SK-N-SH (cell line): ENCODE measurements at regions not wholly inside any gene's neighbourhood (a gene's known extent, or its start where the extent isn't known, plus 50 kb on each side); places are given as distances from the start of the nearest gene placed in this dataset.

Experiments
- CTCF ChIA-PET: fragments of 300-600, 350-600 bp; formaldehyde crosslinking; extraction: SDS; loops from one replicate; lab custom pipeline; 2021; lab: Yijun Ruan, JAX
- POLR2A ChIA-PET: fragments of 350-600 bp; sonication (Branson Sonifier 250); formaldehyde crosslinking; extraction: SDS; loops from one replicate; lab custom pipeline; 2020; ENCODE audit warnings: antibody characterized with exemption, inconsistent platforms; lab: Yijun Ruan, JAX
- DNase-seq: peaks from one replicate; pipeline ENCODE4 v3.0.0; 2012
- H2AFZ ChIP-seq: fragments of 200-600 bp; sonication (generic); 2 replicates; pipeline ENCODE4 v1.8.1; 2016; ENCODE audit warnings: antibody characterized with exemption, mild to moderate bottlenecking, low read depth
- H3F3A ChIP-seq: fragments of 200-600 bp; sonication (generic); replicated peaks from 2 replicates; pipeline ENCODE3; 2016; ENCODE audit warnings: antibody characterized with exemption, mild to moderate bottlenecking; ENCODE audit not compliant: insufficient read depth
- H3K27ac ChIP-seq, 2 experiments: fragments of 200-500 bp in 1 of 2; fragments of 200-600 bp in 1 of 2; sonication (Bioruptor generic) in 1 of 2; sonication (generic), shearing (Covaris generic) in 1 of 2; 2 replicates each; pipeline versions ENCODE4 v1.5.1 to v1.6.1; 2014 to 2016; ENCODE audit warnings: low read depth in 2 of 2, inconsistent platforms in 1 of 2, low read length in 1 of 2, mild to moderate bottlenecking in 1 of 2, mixed read lengths in 1 of 2
- H3K27me3 ChIP-seq: fragments of 200-600 bp; sonication (generic), shearing (Covaris generic); 2 replicates; pipeline ENCODE4 v1.6.1; 2016; ENCODE audit warnings: mixed run types; ENCODE audit not compliant: insufficient read depth
- H3K36me3 ChIP-seq, 2 experiments: fragments of 200-500 bp in 1 of 2; fragments of 200-600 bp in 1 of 2; sonication (Bioruptor generic) in 1 of 2; sonication (generic) in 1 of 2; replicated peaks in 1 of 2; 2 replicates each; pipeline versions ENCODE3 to v1.5.1; 2014 to 2016; ENCODE audit warnings: low read length in 1 of 2, mild to moderate bottlenecking in 1 of 2; ENCODE audit not compliant: insufficient read depth in 2 of 2, control insufficient read depth in 1 of 2
- H3K4me1 ChIP-seq, 2 experiments: fragments of 200-500 bp in 1 of 2; fragments of 200-600 bp in 1 of 2; sonication (Bioruptor generic) in 1 of 2; sonication (generic), shearing (Covaris generic) in 1 of 2; 2 replicates each; pipeline versions ENCODE4 v1.5.1 to v1.6.1; 2014 to 2016; ENCODE audit warnings: low read depth in 1 of 2, low read length in 1 of 2, mixed run types in 1 of 2; ENCODE audit not compliant: insufficient read depth in 2 of 2, control insufficient read depth in 1 of 2
- H3K4me2 ChIP-seq: fragments of 200-600 bp; sonication (generic), shearing (Covaris generic); 2 replicates; pipeline ENCODE4 v1.6.1; 2017; ENCODE audit warnings: mixed run types
- H3K4me3 ChIP-seq, 2 experiments: fragments of 200-500 bp in 1 of 2; fragments of 200-600 bp in 1 of 2; sonication (Bioruptor generic) in 1 of 2; sonication (generic), shearing (Covaris generic) in 1 of 2; 2 replicates each; pipeline versions ENCODE4 v1.5.1 to v1.8.1; 2014 to 2016; ENCODE audit warnings: low read depth in 2 of 2, inconsistent platforms in 1 of 2, low read length in 1 of 2, mild to moderate bottlenecking in 1 of 2, mixed read lengths in 1 of 2, moderate library complexity in 1 of 2
- H3K79me2 ChIP-seq: fragments of 200-600 bp; sonication (generic); 2 replicates; pipeline ENCODE4 v1.8.1; 2017; ENCODE audit warnings: mild to moderate bottlenecking; ENCODE audit not compliant: insufficient read depth
- H3K9ac ChIP-seq: fragments of 200-600 bp; sonication (generic); 2 replicates; pipeline ENCODE4 v1.6.1; 2017; ENCODE audit warnings: mixed run types
- H3K9me2 ChIP-seq: fragments of 200-600 bp; sonication (generic); 2 replicates; pipeline ENCODE4 v1.6.1; 2017; ENCODE audit warnings: mixed run types
- H3K9me3 ChIP-seq: fragments of 200-600 bp; sonication (generic); 2 replicates; pipeline ENCODE4 v1.6.1; 2017; ENCODE audit warnings: mixed run types, mild to moderate bottlenecking, moderate library complexity
- H4K20me1 ChIP-seq: fragments of 200-600 bp; sonication (generic); 2 replicates; pipeline ENCODE4 v1.6.1; 2017; ENCODE audit warnings: mild to moderate bottlenecking, mixed run types; ENCODE audit not compliant: insufficient read depth
- CHD2 ChIP-seq: fragments of 150-350 bp; IDR thresholded peaks from 2 replicates; pipeline ENCODE4 v1.6.1; 2018; ENCODE audit warnings: low read length; ENCODE audit not compliant: partially characterized antibody
- ELF1 ChIP-seq: IDR thresholded peaks from 2 replicates; pipeline ENCODE4 v1.4.0; 2012
- EP300 ChIP-seq, 2 experiments: IDR thresholded peaks; 2 replicates each; pipeline versions ENCODE4 v1.4.0 to v1.6.1; 2012; ENCODE audit warnings: borderline replicate concordance in 1 of 2, low read depth in 1 of 2, low read length in 1 of 2
- EZH2phosphoT487 ChIP-seq: fragments of 200-600 bp; sonication (generic); IDR thresholded peaks from 2 replicates; pipeline ENCODE4 v1.6.1; 2017; ENCODE audit warnings: low read depth, mixed run types, mild to moderate bottlenecking, antibody characterized with exemption, moderate library complexity, borderline replicate concordance
- FOSL2 ChIP-seq: IDR thresholded peaks from 2 replicates; pipeline ENCODE4 v1.4.0; 2012; ENCODE audit warnings: low read depth, mild to moderate bottlenecking, moderate library complexity, borderline replicate concordance
- GABPA ChIP-seq: IDR thresholded peaks from 2 replicates; pipeline ENCODE4 v1.4.0; 2012; ENCODE audit warnings: low read depth, mild to moderate bottlenecking
- JUND ChIP-seq: IDR thresholded peaks from 2 replicates; pipeline ENCODE4 v1.4.0; 2012
- MXI1 ChIP-seq: IDR thresholded peaks from 2 replicates; pipeline ENCODE4 v1.6.1; 2012; ENCODE audit warnings: mild to moderate bottlenecking, low read depth, low read length, improper control_type of control experiment
- NRF1 ChIP-seq: IDR thresholded peaks from 2 replicates; pipeline ENCODE4 v1.6.1; 2012; ENCODE audit warnings: low read depth, mild to moderate bottlenecking, low read length
- PBX3 ChIP-seq: IDR thresholded peaks from 2 replicates; pipeline ENCODE4; 2012
- RCOR1 ChIP-seq: fragments of 150-350 bp; IDR thresholded peaks from 2 replicates; pipeline ENCODE4 v1.6.1; 2017; ENCODE audit warnings: antibody characterized with exemption, low read length
- REST ChIP-seq: IDR thresholded peaks from 2 replicates; pipeline ENCODE4 v1.6.1; 2012; ENCODE audit warnings: mild to moderate bottlenecking, low read depth, low read length, moderate library complexity
- RFX5 ChIP-seq: IDR thresholded peaks from 2 replicates; pipeline ENCODE4 v1.6.1; 2012; ENCODE audit warnings: mild to moderate bottlenecking, improper control_type of control experiment, low read length
- USF2 ChIP-seq: fragments of 150-350 bp; IDR thresholded peaks from 2 replicates; pipeline ENCODE4 v1.6.1; 2017; ENCODE audit warnings: antibody characterized with exemption, low read length, low read depth, borderline replicate concordance
- ZBTB33 ChIP-seq: IDR thresholded peaks from 2 replicates; pipeline ENCODE4 v1.4.0; 2012; ENCODE audit warnings: low read depth, borderline replicate concordance
- WGBS: methylation state at CpG from one replicate; pipeline ENCODE4 v1.1.6; 2017; ENCODE audit warnings: low lambda C conversion rate; 5-methylcytosine and 5-hydroxymethylcytosine counted together

- Histone ChIP-seq H2AFZ (no peak overlapping the region), H3K4me1 (no peaks in the 10 kb centered on the region; a peak in 1 of 4 replicates), H3K79me2 (no peaks in the 10 kb centered on the region), H3K9me2 (no peaks in the 10 kb centered on the region), H3K27me3 (no peaks in the 10 kb centered on the region), H3K27ac (no peak overlapping the region), H3F3A (no peaks in the 10 kb centered on the region), H3K4me2 (no peak overlapping the region), H3K9me3 (no peaks in the 10 kb centered on the region), H3K36me3 (no peaks in the 10 kb centered on the region), H4K20me1 (no peaks in the 10 kb centered on the region), H3K9ac (no peak overlapping the region), H3K4me3 (no peak overlapping the region)
- ChIA-PET CTCF (no interaction called here), POLR2A (no interaction called here)
- TF ChIP-seq CHD2, result no peak
- TF ChIP-seq ZBTB33, result no peak
- no peak for TF ChIP-seq EZH2phosphoT487
- no peak for TF ChIP-seq MXI1
- TF ChIP-seq FOSL2, result no peak
- no peak for TF ChIP-seq JUND
- no peak for TF ChIP-seq GABPA
- no peak for TF ChIP-seq USF2
- TF ChIP-seq PBX3, result no peak
- no peak for TF ChIP-seq RFX5
- TF ChIP-seq NRF1, result no peak
- TF ChIP-seq ELF1, result no peak
- no peak for TF ChIP-seq REST
- TF ChIP-seq EP300 (IDR thresholded peaks at IDR 0.05; ENCODE audit: borderline replicate concordance in 1 of 2, low read depth in 1 of 2, low read length in 1 of 2), result no peak
- TF ChIP-seq RCOR1, result no peak
- 56% methylated on average over 2 of the region's 2 CpGs for WGBS
- no peak for DNase-seq
Observed at GRCh38 chr11:80959751-80960150, 1518.9 kb upstream of the TENM4 start.
